Mucosa of stomach (tissue), 1 donor: ENCODE measurements at regions not wholly inside any gene's neighbourhood (a gene's known extent, or its start where the extent isn't known, plus 50 kb on each side); places are given as distances from the start of the nearest gene placed in this dataset.

ENCODE experiments used
- H3K27me3 ChIP-seq: one replicate; pipeline ENCODE4 v1.7.0; 2013; ENCODE audit warnings: mild to moderate bottlenecking, low read length; ENCODE audit not compliant: control insufficient read depth, insufficient read depth
- H3K36me3 ChIP-seq: one replicate; pipeline ENCODE4 v1.7.0; 2013; ENCODE audit warnings: low read length; ENCODE audit not compliant: control insufficient read depth, insufficient read depth
- H3K4me1 ChIP-seq: one replicate; pipeline ENCODE4 v1.7.0; 2013; ENCODE audit warnings: mild to moderate bottlenecking, low read length; ENCODE audit not compliant: control insufficient read depth, insufficient read depth
- H3K4me3 ChIP-seq: one replicate; pipeline ENCODE4 v1.7.0; 2013; ENCODE audit warnings: low read length
- H3K9ac ChIP-seq: one replicate; pipeline ENCODE4 v1.7.0; 2013; ENCODE audit warnings: mild to moderate bottlenecking, low read length, moderate library complexity
- H3K9me3 ChIP-seq: one replicate; pipeline ENCODE4 v1.7.0; 2013; ENCODE audit warnings: mild to moderate bottlenecking, low read length, moderate library complexity; ENCODE audit not compliant: control insufficient read depth
- donor health status: Pancreatic carcinoma.

DNA sequence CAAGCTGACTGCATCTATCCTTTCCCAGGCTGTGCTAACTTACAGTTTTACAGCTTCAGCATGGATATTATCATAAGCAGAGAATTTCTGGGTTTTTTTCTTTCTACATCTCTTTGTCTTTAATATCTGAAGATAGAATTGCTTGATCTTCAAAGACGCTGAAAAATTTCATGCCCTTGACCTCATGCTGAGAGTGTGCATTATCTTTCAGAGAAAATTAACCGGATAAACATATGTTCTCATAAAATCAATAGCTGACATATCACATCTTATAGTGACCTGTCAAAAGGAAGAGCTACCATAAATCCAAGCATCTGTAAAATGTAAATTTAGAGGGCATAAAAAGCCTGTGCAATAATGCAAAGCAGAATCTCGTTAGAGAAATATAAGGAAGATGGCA lies 1704.1 kb upstream of the FLRT2 start:
- H3K4me1 ChIP-seq, result no peaks in the 10 kb centered on the region

DNA sequence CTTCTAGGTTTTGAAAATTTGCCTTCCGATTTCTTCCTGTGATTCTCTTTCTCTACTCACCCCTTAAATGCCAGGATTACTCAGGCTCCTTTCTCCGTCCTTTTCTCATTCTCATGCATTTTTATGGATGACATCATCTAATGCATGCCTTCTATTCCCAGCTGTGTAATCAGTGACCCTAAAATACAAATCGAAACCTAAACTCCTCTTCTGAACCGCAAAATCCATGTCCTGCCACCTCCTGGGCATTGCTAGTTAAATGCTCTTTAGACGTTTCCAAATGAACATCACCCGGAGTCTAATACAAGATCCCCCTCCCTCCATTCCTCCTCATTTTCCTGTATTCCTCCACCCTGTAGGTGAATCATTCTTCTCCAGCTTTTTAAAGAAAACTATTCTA lies 1703.1 kb upstream of the FLRT2 start:
- Histone ChIP-seq H3K27me3 (no peaks in the 10 kb centered on the region), H3K9me3 (no peaks in the 10 kb centered on the region), H3K36me3 (no peaks in the 10 kb centered on the region), H3K9ac (no peak overlapping the region), H3K4me3 (no peak overlapping the region), H3K4me1 (no peaks in the 10 kb centered on the region)

More for the DNA sequence above, 1704.1 kb upstream of the FLRT2 start:
- no peaks in the 10 kb centered on the region for H3K36me3 ChIP-seq
- no peak overlapping the region for H3K9ac ChIP-seq
- H3K27me3 ChIP-seq, result no peaks in the 10 kb centered on the region
- no peaks in the 10 kb centered on the region for H3K9me3 ChIP-seq
- no peak overlapping the region for H3K4me3 ChIP-seq

DNA sequence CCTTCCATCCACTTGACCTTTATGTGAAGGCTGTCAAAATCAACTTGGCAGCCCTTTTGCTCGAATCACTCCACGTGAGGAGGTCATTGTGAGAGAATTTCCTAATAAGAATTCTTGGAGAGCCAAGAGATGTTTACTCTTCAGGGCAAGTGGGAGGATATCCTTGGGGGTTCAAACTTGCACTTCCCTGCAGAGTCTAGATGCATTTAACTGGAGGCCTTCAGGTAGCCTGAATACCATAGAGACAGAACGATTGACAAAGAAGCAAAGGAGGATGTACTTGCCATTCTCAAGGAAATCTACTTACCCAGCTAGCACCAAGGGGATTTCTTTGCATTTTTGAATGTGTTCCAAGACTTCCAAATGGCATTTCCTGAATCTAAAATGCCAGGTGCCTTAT lies 1702.6 kb upstream of the FLRT2 start:
- H3K9me3 ChIP-seq, result no peaks in the 10 kb centered on the region
- no peaks in the 10 kb centered on the region for H3K36me3 ChIP-seq
- H3K9ac ChIP-seq, result no peak overlapping the region
- no peaks in the 10 kb centered on the region for H3K27me3 ChIP-seq
- H3K4me1 ChIP-seq, result no peaks in the 10 kb centered on the region
- H3K4me3 ChIP-seq, result no peak overlapping the region

DNA sequence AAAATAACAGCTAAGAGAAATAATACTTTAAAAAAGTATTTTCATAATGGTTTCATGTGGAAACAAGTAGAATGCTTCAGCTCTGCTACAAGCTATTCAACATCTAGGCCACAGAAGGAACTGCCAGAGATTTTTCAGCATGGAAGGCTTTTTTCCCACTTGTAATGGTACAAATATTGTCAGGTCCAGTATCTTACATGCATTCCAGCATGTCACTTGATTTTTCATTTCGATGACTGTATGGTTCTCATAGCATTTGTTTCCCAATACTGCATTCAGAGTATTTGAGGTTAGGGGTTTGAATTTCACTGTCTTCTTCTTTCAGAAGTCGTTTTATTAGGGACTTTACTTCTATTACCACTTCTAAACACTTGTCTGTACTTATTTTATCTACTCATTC lies 1701.5 kb upstream of the FLRT2 start:
- H3K27me3 ChIP-seq, result no peaks in the 10 kb centered on the region
- H3K9ac ChIP-seq, result no peak overlapping the region
- H3K4me1 ChIP-seq, result no peaks in the 10 kb centered on the region
- no peak overlapping the region for H3K4me3 ChIP-seq
- no peaks in the 10 kb centered on the region for H3K36me3 ChIP-seq
- no peaks in the 10 kb centered on the region for H3K9me3 ChIP-seq

DNA sequence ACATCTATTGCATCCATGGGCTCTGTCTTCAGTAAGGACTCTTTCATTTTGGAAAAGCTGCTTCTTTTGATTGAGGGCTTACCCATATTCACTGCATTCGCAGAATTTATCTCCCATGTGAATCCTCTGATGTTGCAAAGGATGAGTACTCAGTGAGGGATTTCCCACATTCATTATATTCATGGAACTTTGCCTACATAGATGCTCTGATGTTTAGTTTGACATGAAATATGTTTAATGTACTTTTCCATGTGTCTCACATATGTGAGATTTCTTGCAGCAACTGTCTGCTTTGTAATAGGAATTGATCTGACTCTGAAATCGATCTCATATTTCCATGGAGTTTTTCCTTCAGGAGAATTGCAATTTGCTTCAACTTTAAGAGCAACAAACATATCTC lies 1699.6 kb upstream of the FLRT2 start:
- Histone ChIP-seq H3K9me3 (no peaks in the 10 kb centered on the region), H3K4me3 (no peak overlapping the region), H3K27me3 (no peaks in the 10 kb centered on the region), H3K36me3 (no peaks in the 10 kb centered on the region), H3K4me1 (no peaks in the 10 kb centered on the region), H3K9ac (no peak overlapping the region)

DNA sequence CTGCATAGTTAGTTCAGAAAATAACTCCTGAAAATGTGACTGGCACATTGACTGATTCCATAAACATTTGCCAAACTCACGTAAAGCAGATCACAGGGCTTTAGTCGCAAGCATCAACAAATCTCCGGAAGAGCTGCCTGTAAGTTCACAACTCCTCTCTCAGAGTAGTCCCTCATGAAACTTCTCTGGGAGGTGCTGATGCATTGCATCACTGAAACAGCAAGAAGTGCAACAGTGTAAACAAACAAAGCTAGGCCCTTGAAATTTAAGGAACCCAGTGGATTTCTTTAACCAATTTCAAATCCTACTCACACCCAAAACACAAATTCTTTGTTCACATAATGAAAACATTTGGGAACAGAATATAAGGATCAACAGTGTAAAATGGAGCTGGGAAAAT lies 1691.7 kb upstream of the FLRT2 start:
- Histone ChIP-seq H3K4me1 (no peaks in the 10 kb centered on the region), H3K9ac (no peak overlapping the region), H3K27me3 (no peaks in the 10 kb centered on the region), H3K4me3 (no peak overlapping the region), H3K9me3 (no peaks in the 10 kb centered on the region), H3K36me3 (no peaks in the 10 kb centered on the region)

DNA sequence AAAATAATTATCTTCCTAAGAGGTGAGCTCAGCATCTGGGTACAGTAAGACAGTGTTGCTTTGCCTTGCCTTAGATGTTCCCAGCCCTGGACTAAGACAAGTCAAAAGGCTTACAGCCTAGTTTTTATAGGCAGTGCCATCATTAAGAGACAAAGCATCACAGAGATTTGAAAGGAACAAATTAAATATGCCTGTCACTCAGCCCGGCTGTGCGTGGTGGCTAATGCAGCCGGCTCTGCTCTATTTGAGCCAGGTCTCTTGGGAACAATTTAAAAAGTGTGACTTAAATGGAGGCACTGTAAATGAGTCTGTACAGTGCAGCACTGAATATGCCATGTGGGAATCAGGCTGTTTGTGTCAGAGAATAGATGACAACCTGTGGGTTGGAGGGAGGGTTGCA lies 1687.4 kb upstream of the FLRT2 start:
- Histone ChIP-seq H3K9me3 (no peaks in the 10 kb centered on the region), H3K27me3 (no peaks in the 10 kb centered on the region), H3K9ac (no peak overlapping the region), H3K4me3 (no peak overlapping the region), H3K36me3 (no peaks in the 10 kb centered on the region), H3K4me1 (no peaks in the 10 kb centered on the region)

DNA sequence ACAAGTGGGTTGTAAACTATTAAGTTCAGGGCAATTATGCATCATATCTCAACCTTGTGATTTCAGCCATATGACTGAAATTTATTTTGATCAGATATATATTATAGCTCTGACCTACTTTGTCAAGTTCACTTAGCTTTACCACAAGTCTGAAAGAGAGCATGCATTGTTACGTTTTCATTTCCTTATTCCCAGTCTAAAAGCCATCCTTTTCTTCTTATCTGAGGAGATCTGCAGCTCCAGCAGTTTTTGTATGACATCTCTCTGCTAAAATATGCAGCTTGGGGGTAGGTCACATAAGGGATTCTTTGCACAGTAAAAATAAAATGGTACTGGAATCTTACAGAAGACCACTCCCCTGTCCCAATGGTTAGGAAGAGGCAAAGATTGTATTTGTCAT lies 1682.8 kb upstream of the FLRT2 start:
- Histone ChIP-seq H3K4me1 (no peaks in the 10 kb centered on the region), H3K27me3 (no peaks in the 10 kb centered on the region), H3K36me3 (no peaks in the 10 kb centered on the region), H3K9me3 (no peaks in the 10 kb centered on the region), H3K4me3 (no peak overlapping the region), H3K9ac (no peak overlapping the region)

DNA sequence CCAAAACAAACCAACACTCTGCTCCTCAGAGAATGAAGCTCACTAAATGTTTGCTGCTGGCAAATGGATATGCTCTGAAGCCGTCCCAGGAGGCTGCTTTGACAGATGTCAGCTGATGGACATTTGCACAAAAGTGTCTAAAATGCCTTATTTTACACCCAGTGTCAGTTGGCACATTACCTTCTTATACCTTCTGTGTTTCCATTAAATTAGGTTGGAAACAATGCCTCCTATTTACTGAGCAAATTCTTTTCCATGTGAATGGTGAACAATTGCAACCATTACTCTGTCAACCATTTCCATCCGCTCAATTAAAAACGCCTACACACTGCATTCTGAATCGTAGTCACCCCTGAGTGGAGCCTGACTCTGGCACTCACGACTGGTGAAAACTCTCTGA lies 1679.9 kb upstream of the FLRT2 start:
- no peaks in the 10 kb centered on the region for H3K27me3 ChIP-seq
- no peak overlapping the region for H3K9ac ChIP-seq
- H3K4me3 ChIP-seq, result no peak overlapping the region
- no peaks in the 10 kb centered on the region for H3K36me3 ChIP-seq
- H3K9me3 ChIP-seq, result no peaks in the 10 kb centered on the region
- H3K4me1 ChIP-seq, result no peaks in the 10 kb centered on the region

DNA sequence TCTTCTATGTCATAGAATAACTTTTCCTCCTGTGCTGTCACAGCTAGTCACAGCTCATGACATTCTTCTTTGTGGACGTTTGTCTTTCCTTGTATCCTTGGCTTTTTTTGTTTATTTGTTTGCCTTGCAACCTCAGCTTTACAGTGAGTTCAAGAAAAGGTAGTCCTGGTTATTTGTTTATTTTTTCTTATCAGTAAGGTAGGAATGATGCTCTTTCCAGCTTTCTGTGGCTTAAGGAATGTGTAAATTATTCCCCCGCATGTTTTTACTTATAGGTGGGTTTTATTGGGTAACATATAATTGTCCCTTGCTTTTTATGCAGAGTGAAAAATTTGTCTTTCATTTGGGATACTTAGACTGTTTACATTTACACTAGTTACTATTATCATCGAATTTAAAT lies 1673.6 kb upstream of the FLRT2 start:
- no peaks in the 10 kb centered on the region for H3K9me3 ChIP-seq
- H3K36me3 ChIP-seq, result no peaks in the 10 kb centered on the region
- H3K4me1 ChIP-seq, result no peaks in the 10 kb centered on the region
- no peak overlapping the region for H3K4me3 ChIP-seq
- H3K27me3 ChIP-seq, result no peaks in the 10 kb centered on the region
- H3K9ac ChIP-seq, result no peak overlapping the region

DNA sequence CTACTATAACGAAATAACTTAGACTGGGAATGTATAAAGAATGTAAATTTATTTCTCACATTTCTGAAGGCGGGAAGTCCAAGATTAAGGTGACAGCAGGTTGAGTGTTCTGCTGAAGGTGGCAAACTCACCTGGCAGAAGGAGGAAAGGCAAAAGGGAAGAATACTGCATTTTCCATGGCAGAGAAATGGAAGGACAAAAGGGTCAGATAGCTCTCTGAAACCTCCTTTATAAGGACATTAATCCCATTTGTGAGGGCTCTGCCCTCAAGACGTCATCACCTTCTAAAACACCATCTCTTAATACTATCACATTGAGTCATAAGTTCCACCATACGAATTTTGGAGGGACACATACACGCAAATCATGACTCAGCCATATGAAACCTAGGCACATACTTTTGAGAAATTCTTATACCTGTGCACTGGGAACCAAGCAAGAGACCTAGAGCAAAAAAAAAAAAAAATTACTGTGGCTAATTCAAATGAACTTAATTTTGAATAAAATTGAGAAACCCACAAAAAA lies 1669.3 kb upstream of the FLRT2 start:
- H3K9me3 ChIP-seq, result no peaks in the 10 kb centered on the region
- no peak overlapping the region for H3K9ac ChIP-seq
- no peaks in the 10 kb centered on the region for H3K36me3 ChIP-seq
- H3K27me3 ChIP-seq, result no peaks in the 10 kb centered on the region
- no peak overlapping the region for H3K4me3 ChIP-seq
- no peaks in the 10 kb centered on the region for H3K4me1 ChIP-seq

DNA sequence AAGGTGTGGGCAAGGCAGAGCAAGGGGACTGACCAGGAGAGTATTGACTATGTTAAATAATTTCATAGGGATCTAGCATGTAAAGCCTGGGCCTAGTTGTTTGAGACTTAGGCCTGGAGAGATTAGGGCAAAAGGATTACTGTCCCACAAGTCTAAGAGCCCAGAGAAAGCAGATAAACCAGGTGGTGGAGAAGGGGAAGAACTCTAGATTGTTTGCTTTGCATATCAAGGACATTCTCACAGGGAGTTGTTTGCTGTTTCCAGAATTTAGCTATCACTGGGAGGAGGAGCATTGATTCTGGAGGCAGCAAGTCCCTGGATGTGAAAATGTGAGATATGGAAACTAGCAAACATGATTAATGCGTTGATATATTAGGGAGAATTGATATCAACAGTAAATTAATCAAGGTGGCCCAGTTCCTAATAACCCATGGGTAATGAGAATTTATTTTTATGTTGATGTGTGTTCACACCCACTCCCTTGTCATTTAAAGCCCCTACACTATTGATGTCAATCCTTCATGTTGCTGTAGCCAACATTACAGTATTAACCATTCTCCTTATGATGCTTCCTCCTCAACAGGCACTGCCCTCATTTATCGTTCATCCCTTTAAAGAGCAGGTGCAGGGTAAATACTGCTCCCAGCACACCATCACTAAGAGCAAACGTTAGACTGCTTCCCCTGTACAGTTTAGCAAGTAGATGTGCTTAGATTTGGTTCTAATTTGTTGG lies 1666.7 kb upstream of the FLRT2 start:
- Histone ChIP-seq H3K4me1 (no peaks in the 10 kb centered on the region), H3K36me3 (no peaks in the 10 kb centered on the region), H3K27me3 (no peaks in the 10 kb centered on the region), H3K9ac (no peak overlapping the region), H3K9me3 (no peaks in the 10 kb centered on the region), H3K4me3 (peak overlapping the region; percentile 7)

DNA sequence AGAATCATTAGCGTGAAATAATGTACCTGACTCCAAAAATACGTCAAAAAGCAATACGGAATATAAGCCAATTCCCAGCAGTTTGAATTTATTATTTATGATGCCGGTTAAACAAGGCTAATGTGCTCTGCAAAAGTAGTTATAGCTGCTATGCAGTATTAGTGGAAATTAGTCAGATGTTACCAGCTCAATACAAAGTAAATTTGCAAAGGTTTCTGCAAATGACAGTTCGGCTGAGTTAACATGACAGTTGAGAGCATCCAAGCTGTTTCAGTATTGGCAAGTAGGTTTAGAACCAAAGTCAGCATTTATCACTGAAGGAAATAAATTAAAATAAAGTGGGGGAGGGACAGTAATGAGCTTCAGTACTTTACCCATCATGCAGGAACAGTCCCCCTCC lies 1665.8 kb upstream of the FLRT2 start:
- Histone ChIP-seq H3K36me3 (no peaks in the 10 kb centered on the region), H3K4me3 (no peak overlapping the region), H3K9me3 (no peaks in the 10 kb centered on the region), H3K27me3 (no peaks in the 10 kb centered on the region), H3K4me1 (no peaks in the 10 kb centered on the region), H3K9ac (no peak overlapping the region)
